GM18873 (cell line): ENCODE measurements at regions not wholly inside any gene's neighbourhood (a gene's known extent, or its start where the extent isn't known, plus 50 kb on each side); places are given as distances from the start of the nearest gene placed in this dataset.

Experiments
- ATAC-seq: cut with Tn5 transposase; IDR thresholded peaks from one replicate; pipeline ENCODE4 v1.9.1; 2021; ENCODE audit warnings: mild to moderate bottlenecking, moderate library complexity, moderate number of reproducible peaks; ENCODE audit not compliant: unreplicated experiment, low FRiP score

- no peak for ATAC-seq
Observed at GRCh38 chr9:91119142-91119541, 242.6 kb downstream of the AUH start.

GRCh38 chr9:91119679-91120078 is 242.0 kb downstream of the AUH start:
- ATAC-seq: no peak

- ATAC-seq: no peak
Observed at GRCh38 chr9:91120200-91120599, 241.5 kb downstream of the AUH start.

DNA sequence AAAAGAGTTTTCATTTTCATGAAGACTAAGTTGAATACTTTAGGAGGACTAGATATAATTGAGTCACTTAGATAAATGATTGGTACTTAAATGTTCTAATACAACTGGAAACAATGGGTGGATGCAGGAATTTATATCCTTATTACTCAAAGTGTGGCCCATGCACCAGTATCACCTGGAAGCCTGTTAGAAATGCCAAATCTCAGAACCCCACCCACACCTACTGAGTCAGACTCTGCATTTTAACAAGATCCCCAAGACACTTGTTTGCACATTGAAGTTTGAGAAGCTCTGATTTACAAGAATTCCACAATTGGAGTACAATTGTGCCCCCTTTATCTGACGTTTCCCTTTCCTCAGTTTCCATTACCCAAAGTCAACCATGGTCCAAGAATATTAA is 239.0 kb downstream of the AUH start:
- ATAC-seq: no peak

DNA sequence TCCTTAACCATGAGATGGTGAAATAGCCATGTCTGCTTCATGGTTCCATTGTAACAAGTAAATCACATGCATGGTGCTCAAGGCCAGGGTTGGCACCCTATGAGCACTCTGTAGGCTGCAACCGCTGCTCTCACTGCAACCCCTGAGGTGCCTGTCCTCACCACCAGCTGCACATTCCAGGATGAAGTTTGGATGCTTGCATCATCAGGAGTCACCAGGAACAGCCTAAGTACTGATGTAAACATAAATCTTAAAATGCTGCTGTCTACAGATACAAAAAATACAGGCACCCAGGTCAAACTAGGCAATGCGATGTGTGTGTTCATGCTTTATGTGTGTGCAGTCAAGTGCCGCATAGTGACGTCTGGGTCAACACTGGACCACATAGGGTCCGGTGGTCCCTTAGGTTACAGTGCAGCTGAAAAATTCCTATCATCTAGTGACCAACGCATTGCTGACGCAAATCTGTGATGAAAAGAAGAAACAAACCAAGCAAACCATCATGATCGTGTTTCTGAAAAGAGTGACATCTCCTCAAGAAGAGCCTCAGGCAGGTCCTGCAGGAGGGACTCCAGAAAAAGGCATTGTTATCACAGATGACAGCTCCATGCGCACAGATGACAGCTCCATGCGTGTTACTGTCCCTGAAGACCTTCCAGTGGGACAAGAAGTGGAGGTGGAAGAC is 234.8 kb downstream of the AUH start:
- ATAC-seq: no peak

DNA sequence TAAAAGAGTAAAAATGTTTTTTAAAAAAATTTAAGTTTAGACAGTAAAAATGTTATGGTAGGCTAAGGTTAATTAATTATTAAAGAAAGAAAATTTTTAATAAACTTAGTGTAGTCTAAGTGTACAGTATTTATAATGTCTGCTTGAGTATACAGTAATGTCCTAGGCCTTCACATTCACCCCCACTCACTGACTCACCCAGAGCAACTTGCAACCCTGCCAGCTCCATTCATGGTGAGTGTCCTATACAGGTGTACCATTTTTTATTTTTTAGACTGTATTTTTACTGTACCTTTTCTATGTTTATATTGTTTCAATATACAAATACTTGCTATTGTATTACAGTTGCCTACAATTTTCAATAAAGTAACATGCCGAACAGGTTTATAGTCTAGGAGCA is 234.1 kb downstream of the AUH start:
- ATAC-seq: no peak

- ATAC-seq: no peak
Observed at GRCh38 chr9:91130796-91131318, 230.9 kb downstream of the AUH start.

DNA sequence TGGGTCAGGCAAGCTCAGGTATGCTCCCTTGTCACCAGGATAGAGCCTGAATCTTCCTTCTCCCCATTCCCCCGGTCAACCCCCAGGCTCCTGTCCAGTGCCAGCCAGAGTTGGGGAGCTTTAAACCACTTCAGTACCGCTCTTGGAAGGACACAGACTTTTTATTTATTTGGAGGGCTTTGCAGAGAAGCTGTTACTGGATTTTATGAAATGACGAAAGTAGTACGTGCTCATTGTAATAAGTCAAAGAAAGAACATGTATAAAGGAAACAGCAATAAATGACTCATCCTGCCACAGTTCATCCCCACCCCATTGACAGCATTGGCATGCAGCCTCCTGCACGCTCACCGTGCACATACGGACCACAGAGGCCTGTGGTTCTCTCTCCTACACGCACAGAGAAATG is 230.3 kb downstream of the AUH start:
- no peak for ATAC-seq

GRCh38 chr9:91132576-91133073 is 229.1 kb downstream of the AUH start:
- no peak for ATAC-seq

DNA sequence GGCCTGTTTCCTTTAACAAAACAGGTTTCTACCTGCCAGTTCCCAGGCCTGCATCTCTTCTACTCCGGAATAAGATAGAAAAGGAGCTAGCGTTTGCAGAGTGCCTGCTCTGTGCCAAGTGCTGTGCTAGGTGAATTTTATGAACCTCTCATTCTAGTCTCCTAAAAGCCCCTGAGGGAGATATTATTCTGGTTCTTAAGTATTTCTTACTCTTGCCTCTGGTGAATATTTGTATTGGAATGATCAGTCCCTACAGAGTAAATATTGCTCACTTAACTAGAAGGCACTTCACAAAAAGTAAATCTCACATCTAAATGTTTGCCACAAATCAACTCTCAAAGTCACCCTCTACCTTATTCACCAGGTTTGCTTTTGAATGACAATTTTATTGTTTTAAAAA is 227.1 kb downstream of the AUH start:
- ATAC-seq: no peak

DNA sequence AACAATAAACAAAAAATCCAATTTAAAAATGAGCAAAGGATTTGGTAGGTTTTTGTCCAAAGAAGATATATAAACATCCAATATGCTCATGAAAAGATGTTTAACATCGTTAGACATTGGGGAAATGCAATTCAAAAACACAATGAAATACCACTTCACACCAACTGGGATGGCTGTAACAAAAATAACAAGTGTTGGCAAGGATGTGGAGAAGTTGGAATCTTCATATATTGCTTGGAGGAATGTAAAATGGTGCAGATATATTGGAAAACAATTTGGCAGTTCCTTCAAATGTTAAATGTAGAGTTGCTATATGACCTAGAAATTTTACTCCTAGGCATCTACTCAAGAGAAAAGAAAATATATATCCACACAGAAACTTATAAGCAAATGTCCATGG is 224.3 kb downstream of the AUH start:
- ATAC-seq: no peak

DNA sequence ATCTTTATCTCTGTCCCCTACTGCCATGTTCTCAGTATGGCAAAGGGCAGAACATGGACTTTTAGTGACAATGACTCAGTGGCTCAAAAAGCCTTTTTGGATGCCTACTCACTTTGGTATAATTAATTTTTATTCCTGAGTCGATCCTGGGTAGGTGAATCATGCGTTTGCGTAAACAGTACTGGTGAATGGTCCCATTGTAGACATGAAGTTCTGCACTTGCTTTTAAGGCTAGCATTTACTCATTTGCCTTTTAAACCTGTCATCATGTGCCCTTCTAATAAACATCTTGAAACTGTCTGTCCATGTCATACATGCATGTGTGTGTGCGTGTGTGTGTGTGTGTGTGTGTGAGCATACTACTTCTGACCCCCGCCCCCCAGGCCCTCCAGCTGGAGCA is 223.0 kb downstream of the AUH start:
- no peak for ATAC-seq

GRCh38 chr9:91141407-91141965 is 220.2 kb downstream of the AUH start:
- no peak for ATAC-seq

DNA sequence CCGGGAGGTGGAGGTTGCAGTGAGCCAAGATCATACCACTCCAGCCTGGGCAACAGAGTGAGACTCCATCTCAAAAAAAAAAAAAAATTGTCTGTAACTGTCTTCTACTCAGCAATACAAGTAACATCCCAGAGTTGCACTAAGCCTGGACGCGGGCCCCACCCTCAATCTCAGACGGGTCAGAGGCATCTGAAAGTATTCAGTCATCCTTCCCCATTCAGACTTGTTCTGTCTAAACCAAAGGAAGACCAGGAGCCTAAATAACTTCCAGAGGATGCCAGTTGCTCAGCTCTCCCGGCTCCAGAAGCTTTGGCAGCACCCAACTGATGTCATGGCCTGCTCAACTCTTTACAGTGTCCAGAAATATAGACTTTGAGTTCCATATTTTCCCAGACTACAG is 218.6 kb downstream of the AUH start:
- no peak for ATAC-seq

DNA sequence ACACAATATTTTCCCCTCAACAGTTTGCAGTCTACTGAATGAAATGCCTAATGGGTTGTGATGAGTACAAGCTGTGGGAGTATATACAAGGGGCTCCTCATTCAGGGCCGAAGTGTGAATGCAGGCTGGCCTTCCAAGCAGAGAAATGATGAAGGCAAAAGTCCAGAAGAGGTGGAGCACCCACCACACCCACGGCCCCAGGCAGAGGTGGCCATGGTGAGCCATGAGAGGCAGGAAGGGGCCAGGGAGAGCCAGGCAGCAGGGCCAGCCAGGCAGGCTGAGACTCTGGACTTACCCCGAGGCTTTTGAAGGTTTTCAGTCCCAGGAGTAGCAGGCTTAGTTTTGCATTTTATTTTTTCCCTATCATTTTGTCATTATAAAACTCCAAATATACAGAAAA is 218.1 kb downstream of the AUH start:
- no peak for ATAC-seq

DNA sequence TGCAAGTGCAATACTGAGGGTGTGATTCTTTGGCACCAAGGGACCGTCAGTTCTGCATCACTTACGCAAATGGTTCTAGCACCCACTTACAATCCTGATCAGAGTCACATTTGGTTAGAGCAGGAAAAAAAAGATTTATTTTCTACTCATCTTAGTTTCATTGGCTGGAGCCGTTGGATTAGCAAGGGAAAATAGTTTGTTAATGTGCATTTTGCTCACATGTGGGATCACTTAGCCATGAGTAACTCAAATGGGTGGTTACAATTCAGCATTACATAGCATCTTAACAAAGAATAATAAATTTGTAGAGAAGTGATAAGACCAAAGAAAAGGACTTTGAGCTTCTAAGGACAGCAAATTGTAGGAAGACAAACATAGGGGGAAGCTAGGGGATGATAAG is 216.9 kb downstream of the AUH start:
- ATAC-seq: no peak

GRCh38 chr9:91145496-91145895 is 216.2 kb downstream of the AUH start:
- no peak for ATAC-seq

DNA sequence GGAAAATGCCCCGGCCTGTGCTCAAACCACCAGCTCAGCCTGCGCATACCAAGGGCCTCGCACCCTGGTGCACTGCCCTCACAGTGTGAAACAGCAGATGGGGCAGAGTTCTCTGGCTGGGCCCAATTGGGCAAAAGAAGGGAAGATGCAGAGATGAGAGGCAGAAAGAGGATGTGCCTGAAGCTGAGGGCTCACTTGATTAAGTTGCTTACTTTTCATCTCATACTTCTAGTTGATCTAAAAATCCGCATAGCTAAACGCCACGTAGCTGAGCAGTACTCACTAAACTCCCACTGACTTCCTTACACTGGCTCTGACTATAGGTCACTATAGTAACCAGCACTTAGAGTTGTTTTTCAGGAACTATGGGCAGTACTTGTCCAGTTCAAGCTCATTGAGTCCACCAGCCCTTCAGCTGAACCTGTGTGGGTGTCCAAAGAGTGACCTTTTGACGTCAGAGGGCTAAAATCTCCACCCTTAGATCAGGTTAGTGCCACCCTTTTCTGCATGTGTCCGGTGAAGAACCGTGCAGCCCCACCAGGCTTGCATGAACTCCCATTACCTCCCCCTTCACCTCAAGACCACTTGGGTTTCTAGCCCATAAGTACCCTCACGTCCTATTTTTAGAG is 215.2 kb downstream of the AUH start:
- no peak for ATAC-seq

GRCh38 chr9:91147079-91147708 is 214.5 kb downstream of the AUH start:
- ATAC-seq: no peak

DNA sequence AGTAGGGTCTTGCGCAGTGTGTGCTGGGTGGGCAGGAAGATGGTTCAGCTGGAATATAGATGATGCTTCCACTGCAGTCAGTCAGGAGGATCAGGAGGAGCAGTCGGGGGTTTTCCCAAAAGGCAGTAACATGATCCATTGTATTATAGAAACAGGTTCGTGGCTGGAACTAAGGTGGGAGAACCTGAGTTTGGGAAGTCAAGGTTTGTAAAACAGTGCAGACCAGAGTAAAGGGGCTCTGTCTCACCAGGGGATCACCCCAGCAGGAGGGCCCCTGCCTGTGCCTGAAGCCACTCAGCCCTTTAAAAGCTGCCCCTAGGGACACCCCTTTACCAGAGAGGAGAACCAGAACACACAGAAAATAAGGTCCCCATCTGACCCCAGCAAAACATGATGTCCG is 213.4 kb downstream of the AUH start:
- ATAC-seq: no peak

DNA sequence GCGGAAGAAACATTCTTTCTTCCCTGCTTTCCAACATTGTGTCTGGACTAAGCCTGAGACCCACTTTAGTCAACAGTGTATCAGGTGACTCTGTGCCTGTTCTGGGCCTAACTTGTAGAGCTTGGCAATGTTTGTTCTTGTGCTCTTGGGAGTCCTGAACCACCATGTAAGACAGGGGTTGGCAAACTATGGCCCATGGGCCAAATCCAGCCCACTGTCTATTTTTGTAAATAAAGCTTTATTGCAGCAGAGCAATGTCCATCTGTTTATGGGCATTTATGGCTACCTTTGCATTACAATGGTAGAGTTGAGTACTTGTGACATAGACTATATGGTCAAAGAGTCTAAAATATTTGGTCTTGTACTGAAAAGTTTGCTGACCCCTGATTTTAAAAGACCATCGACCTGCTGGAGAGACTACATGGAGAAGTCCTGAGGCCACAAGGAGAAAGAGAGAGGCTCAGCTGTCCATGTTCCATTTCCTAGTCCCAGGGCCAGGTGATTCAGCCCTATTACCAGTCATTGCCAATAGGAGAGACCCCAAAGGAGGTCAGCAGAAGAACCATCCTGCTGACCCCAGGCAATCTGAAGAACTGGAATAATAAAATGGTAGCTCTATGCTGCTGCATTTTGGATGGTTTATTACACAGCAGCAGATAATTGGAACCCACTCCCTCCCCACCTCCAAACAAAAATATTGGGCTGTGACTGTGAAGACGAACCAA is 211.3 kb downstream of the AUH start:
- no peak for ATAC-seq
